ENCODE measurements at regions not wholly inside any gene's neighbourhood (a gene's known extent, or its start where the extent isn't known, plus 50 kb on each side); places are given as distances from the start of the nearest gene placed in this dataset.

DNA sequence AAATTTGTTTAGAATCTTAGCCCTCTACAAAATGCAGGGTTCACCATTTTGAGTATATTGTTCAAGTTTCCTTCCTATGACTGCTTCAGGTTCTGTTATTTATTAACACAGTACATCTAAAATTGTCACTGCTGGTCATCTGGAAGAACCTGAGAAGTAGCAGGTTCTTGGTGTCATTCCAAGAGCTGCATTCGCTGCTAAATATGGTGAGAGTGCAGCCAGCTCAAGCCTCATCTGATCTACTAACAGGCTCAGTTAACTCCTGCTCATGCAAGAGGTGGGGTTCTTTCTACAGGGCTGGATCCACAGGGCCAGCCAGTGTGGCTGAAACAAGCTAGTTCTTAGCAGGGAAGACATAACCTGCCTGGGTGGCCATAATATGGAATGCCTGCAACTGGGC is 1946.1 kb downstream of the TP53TG3F start:
- TF ChIP-seq, protein P1, sequence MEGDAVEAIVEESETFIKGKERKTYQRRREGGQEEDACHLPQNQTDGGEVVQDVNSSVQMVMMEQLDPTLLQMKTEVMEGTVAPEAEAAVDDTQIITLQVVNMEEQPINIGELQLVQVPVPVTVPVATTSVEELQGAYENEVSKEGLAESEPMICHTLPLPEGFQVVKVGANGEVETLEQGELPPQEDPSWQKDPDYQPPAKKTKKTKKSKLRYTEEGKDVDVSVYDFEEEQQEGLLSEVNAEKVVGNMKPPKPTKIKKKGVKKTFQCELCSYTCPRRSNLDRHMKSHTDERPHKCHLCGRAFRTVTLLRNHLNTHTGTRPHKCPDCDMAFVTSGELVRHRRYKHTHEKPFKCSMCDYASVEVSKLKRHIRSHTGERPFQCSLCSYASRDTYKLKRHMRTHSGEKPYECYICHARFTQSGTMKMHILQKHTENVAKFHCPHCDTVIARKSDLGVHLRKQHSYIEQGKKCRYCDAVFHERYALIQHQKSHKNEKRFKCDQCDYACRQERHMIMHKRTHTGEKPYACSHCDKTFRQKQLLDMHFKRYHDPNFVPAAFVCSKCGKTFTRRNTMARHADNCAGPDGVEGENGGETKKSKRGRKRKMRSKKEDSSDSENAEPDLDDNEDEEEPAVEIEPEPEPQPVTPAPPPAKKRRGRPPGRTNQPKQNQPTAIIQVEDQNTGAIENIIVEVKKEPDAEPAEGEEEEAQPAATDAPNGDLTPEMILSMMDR (IDR thresholded peaks at IDR 0.05): no peak
- no peak for TF ChIP-seq ZFX (IDR thresholded peaks at IDR 0.05; ENCODE audit: borderline replicate concordance)
